ENCODE measurements at regions not wholly inside any gene's neighbourhood (a gene's known extent, or its start where the extent isn't known, plus 50 kb on each side); places are given as distances from the start of the nearest gene placed in this dataset.

GRCh38 chr12:64997858-64998257, 123.2 kb downstream of the WIF1 start (continued):
- TF ChIP-seq ZNF891 (CRISPR knock-in tag; IDR thresholded peaks at IDR 0.05) (no peak), ZBTB33 (CRISPR knock-in tag; IDR thresholded peaks at IDR 0.05) (no peak), ZNF101 (CRISPR knock-in tag; IDR thresholded peaks at IDR 0.05; ENCODE audit: borderline replicate concordance, low read depth) (no peak), PHF5A (CRISPR knock-in tag; IDR thresholded peaks at IDR 0.05; ENCODE audit: low read depth, unreplicated experiment) (no peak), SMARCE1 (IDR thresholded peaks at IDR 0.05; ENCODE audit: borderline replicate concordance) (no peak), ZNF615 (CRISPR knock-in tag; IDR thresholded peaks at IDR 0.05; ENCODE audit: borderline replicate concordance) (no peak), CBFB (CRISPR knock-in tag; IDR thresholded peaks at IDR 0.05) (no peak), ZIK1 (CRISPR knock-in tag; IDR thresholded peaks at IDR 0.05; ENCODE audit: borderline replicate concordance, low read depth) (no peak), IRF1 (CRISPR knock-in tag; IDR thresholded peaks at IDR 0.05; ENCODE audit: low read depth) (no peak), ZNF326 (CRISPR knock-in tag; IDR thresholded peaks at IDR 0.05; ENCODE audit: borderline replicate concordance) (no peak), NFATC3 (CRISPR knock-in tag; IDR thresholded peaks at IDR 0.05) (no peak), ZNF276 (CRISPR knock-in tag; IDR thresholded peaks at IDR 0.05; ENCODE audit: low read depth) (no peak), BCL6 (CRISPR knock-in tag; IDR thresholded peaks at IDR 0.05) (0 out of 2 replicates have a peak, but pooled peaks have one; percentile 18), RNF2 (conservative IDR thresholded peaks at IDR 0.05; ENCODE audit: low read depth) (no peak), SOX6 (IDR thresholded peaks at IDR 0.05) (no peak), SOX6 (CRISPR knock-in tag; IDR thresholded peaks at IDR 0.05) (no peak), POLR2G (IDR thresholded peaks at IDR 0.05; ENCODE audit: low read depth, low read length) (no peak), ZNF281 (CRISPR knock-in tag; IDR thresholded peaks at IDR 0.05; ENCODE audit: borderline replicate concordance) (peak; percentile 26; the same call in 1 of the 2 replicates), PRMT3 (CRISPR knock-in tag; IDR thresholded peaks at IDR 0.05; ENCODE audit: borderline replicate concordance, low read depth) (no peak), MAFF (IDR thresholded peaks at IDR 0.05; ENCODE audit: low read depth, low read length) (no peak), SRSF4 (IDR thresholded peaks at IDR 0.05; ENCODE audit: low read depth, low read length, poor library complexity, severe bottlenecking) (no peak), CEBPG (CRISPR knock-in tag; IDR thresholded peaks at IDR 0.05) (peak; percentile 42; the same call in 1 of the 2 replicates)
